H54 (cell line): ENCODE measurements at regions not wholly inside any gene's neighbourhood (a gene's known extent, or its start where the extent isn't known, plus 50 kb on each side); places are given as distances from the start of the nearest gene placed in this dataset.

ENCODE experiments used
- DNase-seq: peaks from one replicate; pipeline ENCODE4 v3.0.0; 2011; ENCODE audit warnings: low spot score, mixed read lengths; ENCODE audit not compliant: insufficient read length
- FAIRE-seq: peaks from 3 replicates; lab custom pipeline; 2011; peaks lifted over from hg19 to GRCh38; lab: Jason Lieb, UNC
- POLR2A ChIP-seq: IDR thresholded peaks from 2 replicates; pipeline ENCODE4 v1.6.1; 2011; ENCODE audit warnings: low read depth, mild to moderate bottlenecking, low read length

- DNase-seq, result no peak
- no peak for FAIRE-seq
These were observed 170.1 kb upstream of the AKR1E2 start for GRCh38 chr10:4655879-4656278.

GRCh38 chr10:4655406-4655805 is 170.6 kb upstream of the AKR1E2 start:
- FAIRE-seq (no peak), DNase-seq (no peak)
- no peak for TF ChIP-seq POLR2A

More at GRCh38 chr10:4655879-4656278, 170.1 kb upstream of the AKR1E2 start:
- no peak for TF ChIP-seq POLR2A

- DNase-seq (no peak), FAIRE-seq (no peak)
- no peak for TF ChIP-seq POLR2A
These were observed 171.5 kb upstream of the AKR1E2 start for GRCh38 chr10:4654496-4654895.

GRCh38 chr10:4653160-4653559 is 172.8 kb upstream of the AKR1E2 start:
- DNase-seq, result no peak
- no peak for TF ChIP-seq POLR2A
- FAIRE-seq, result no peak

- DNase-seq, result no peak
- TF ChIP-seq POLR2A, result no peak
- peak; percentile 45 for FAIRE-seq
These were observed 173.6 kb upstream of the AKR1E2 start for GRCh38 chr10:4652111-4653010.

GRCh38 chr10:4651404-4652037 is 174.5 kb upstream of the AKR1E2 start:
- no peak for TF ChIP-seq POLR2A
- FAIRE-seq, result no peak
- DNase-seq, result no peak

GRCh38 chr10:4650582-4650981 is 175.4 kb upstream of the AKR1E2 start:
- FAIRE-seq (no peak), DNase-seq (no peak)
- TF ChIP-seq POLR2A, result no peak

GRCh38 chr10:4649886-4650508 is 176.0 kb upstream of the AKR1E2 start:
- DNase-seq, result no peak
- FAIRE-seq, result peak; percentile 38
- no peak for TF ChIP-seq POLR2A

- TF ChIP-seq POLR2A, result no peak
- FAIRE-seq (no peak), DNase-seq (no peak)
These were observed 176.5 kb upstream of the AKR1E2 start for GRCh38 chr10:4649471-4649870.

- DNase-seq (no peak), FAIRE-seq (no peak)
- no peak for TF ChIP-seq POLR2A
These were observed 177.0 kb upstream of the AKR1E2 start for GRCh38 chr10:4648999-4649398.

GRCh38 chr10:4647109-4647785 is 178.8 kb upstream of the AKR1E2 start:
- no peak for FAIRE-seq

GRCh38 chr10:4646547-4646946 is 179.5 kb upstream of the AKR1E2 start:
- no peak for FAIRE-seq
- TF ChIP-seq POLR2A, result no peak
- DNase-seq, result no peak

More at GRCh38 chr10:4647109-4647785, 178.8 kb upstream of the AKR1E2 start:
- no peak for TF ChIP-seq POLR2A
- no peak for DNase-seq

GRCh38 chr10:4645836-4646235 is 180.2 kb upstream of the AKR1E2 start:
- no peak for TF ChIP-seq POLR2A
- FAIRE-seq, result no peak
- DNase-seq, result no peak
